Activated T-helper 1 cell treated with anti-CD3 and anti-CD28 coated beads, Interleukin-12 subunit alpha, Interleukin-12 subunit beta, Interleukin-2, Interleukin-4 antibody, amounts not matched to agents 30 ng/mL and 10 ng/mL and 1 ng/mL, durations not matched to agents 14 hours and 24 hours and 36 hours (primary cell): ENCODE measurements at regions not wholly inside any gene's neighbourhood (a gene's known extent, or its start where the extent isn't known, plus 50 kb on each side); places are given as distances from the start of the nearest gene placed in this dataset.
"Not testable (repeated sequence)": the region's sequence is repeated elsewhere in the genome, so short reads cannot be mapped to it uniquely, and the experiment has no call there.

Experiments
- DNase-seq: peaks from one replicate; pipeline ENCODE4 v3.0.0; 2021; ENCODE audit warnings: low spot score
- H3K27ac Mint-ChIP-seq: one replicate; pipeline ENCODE4 v1.8.0; 2021; ENCODE audit warnings: mild to moderate bottlenecking, mixed read lengths
- H3K27me3 Mint-ChIP-seq: one replicate; pipeline ENCODE4 v1.8.0; 2022; ENCODE audit warnings: mild to moderate bottlenecking, moderate library complexity, mixed read lengths; ENCODE audit not compliant: insufficient read depth
- H3K36me3 Mint-ChIP-seq: one replicate; pipeline ENCODE4 v1.8.0; 2021; ENCODE audit warnings: low read depth, mixed read lengths
- H3K4me1 Mint-ChIP-seq: one replicate; pipeline ENCODE4 v1.8.0; 2021; ENCODE audit warnings: low read depth, mixed read lengths
- H3K4me3 Mint-ChIP-seq: one replicate; pipeline ENCODE4 v1.8.0; 2021; ENCODE audit warnings: mild to moderate bottlenecking, moderate library complexity, mixed read lengths
- H3K9me3 Mint-ChIP-seq: one replicate; pipeline ENCODE4 v1.8.0; 2021; ENCODE audit warnings: mixed read lengths
- intact Hi-C: fragments of 100-400 bp; cut with micrococcal nuclease; formaldehyde crosslinking; loops from one replicate; pipeline ENCODE4 v1.15.1; 2024

DNA sequence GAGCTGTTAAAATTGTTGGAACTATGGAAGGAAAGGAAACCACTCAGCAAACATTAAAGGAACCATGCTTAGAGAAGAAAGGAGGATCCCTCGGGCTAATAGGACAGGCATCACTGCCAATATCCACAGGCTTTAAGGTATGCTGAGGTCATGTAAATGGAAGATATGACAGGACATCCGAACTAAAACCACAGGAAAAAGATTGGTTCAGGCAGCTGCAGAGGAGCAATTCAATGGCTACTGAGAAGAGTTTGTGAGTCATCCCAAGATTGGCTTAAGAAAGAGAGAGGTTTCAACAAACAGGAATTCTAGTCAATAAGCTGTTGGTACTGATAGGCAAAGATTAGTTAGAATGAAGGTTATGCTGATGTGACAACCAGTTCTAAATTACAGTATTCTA lies 106.4 kb upstream of the FAM241A start:
- Mint-ChIP-seq H3K4me3 (no peak overlapping the region), H3K9me3 (no peaks in the 10 kb centered on the region), H3K4me1 (no peaks in the 10 kb centered on the region), H3K27me3 (peaks cover 4% of the 10 kb centered on the region), H3K36me3 (no peaks in the 10 kb centered on the region), H3K27ac (no peak overlapping the region)
- no peak for DNase-seq
- intact Hi-C loops = loop anchor here (10.0 kb wide), 1 partner anchor 184 kb away; no protein-coding TSS in a partner anchor

DNA sequence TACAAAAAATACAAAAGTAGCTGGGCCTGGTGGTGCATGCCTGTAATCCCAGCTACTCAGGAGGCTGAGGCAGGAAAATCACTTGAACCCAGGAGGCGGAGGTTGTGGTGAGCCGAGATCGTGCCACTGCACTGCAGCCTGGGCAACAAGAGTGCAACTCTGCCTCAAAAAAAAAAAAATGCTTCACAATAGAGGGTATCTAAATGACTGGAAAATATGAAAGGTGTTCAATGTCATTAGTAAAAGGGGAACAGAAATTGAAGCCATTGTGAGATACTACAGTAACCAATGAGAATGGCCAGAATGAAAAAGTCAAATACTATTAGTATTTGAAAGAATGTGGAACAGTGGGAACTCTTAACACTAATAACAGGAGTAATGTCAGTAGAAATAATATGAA lies 96.1 kb upstream of the FAM241A start:
- H3K4me3 Mint-ChIP-seq, intact Hi-C loops, H3K27ac Mint-ChIP-seq, H3K4me1 Mint-ChIP-seq, H3K9me3 Mint-ChIP-seq, DNase-seq, H3K36me3 Mint-ChIP-seq: not testable (repeated sequence)
- H3K27me3 Mint-ChIP-seq = peaks cover 15% of the 10 kb centered on the region

DNA sequence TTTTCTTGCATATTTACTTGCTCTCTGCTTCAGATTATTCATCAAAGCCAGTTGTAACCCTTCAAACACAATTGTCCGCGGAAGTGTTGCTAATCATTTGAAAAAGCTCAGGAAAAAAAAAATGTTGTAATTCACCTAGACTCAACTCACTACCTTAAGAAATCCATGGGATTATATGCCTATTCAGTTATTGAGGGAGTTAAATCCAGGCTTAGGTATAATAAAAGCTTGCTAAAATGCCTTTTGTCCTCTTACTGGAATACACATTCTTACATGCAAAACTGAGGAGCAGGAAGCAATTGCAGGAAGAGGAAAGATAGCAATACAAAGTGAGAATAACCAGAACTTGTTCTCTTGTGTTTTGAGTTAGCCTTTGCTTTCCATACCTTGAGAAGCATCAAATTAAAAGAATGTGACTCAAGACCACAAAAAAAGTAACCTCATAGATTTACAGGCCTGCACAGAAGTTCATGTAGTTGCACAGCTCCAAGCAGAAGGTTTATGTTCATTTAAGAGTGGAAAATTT lies 91.4 kb upstream of the FAM241A start:
- no peak for DNase-seq
- no peaks in the 10 kb centered on the region for H3K9me3 Mint-ChIP-seq
- intact Hi-C loops = no loop called here
- H3K27ac Mint-ChIP-seq = no peak overlapping the region
- peaks cover 12% of the 10 kb centered on the region for H3K27me3 Mint-ChIP-seq
- H3K36me3 Mint-ChIP-seq = no peaks in the 10 kb centered on the region
- no peak overlapping the region for H3K4me3 Mint-ChIP-seq
- no peaks in the 10 kb centered on the region for H3K4me1 Mint-ChIP-seq

DNA sequence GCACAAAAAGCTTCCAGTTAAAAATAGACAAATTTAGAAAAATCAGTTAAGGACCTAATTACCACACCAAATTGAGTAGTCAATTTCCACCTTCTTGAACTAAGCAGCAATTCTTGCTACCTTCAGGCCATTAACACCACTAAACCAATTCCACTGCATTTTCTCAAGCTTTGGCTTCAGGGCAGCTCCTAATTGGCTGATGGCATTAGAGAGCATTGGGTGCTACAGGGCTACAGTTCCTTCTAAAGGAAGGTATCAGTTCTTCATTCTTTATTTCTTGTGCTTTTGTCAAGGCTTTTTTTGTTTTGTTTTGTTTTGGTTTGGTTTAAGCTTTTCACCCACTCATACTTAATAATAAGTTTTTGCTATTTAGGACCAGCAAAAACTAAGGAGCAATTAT lies 90.2 kb upstream of the FAM241A start:
- H3K9me3 Mint-ChIP-seq = no peaks in the 10 kb centered on the region
- H3K4me1 Mint-ChIP-seq = no peaks in the 10 kb centered on the region
- H3K36me3 Mint-ChIP-seq = no peaks in the 10 kb centered on the region
- no peak overlapping the region for H3K4me3 Mint-ChIP-seq
- peaks cover 13% of the 10 kb centered on the region for H3K27me3 Mint-ChIP-seq
- no peak for DNase-seq
- H3K27ac Mint-ChIP-seq = no peak overlapping the region
- intact Hi-C loops = no loop called here

- H3K4me1 Mint-ChIP-seq = no peaks in the 10 kb centered on the region
- H3K4me3 Mint-ChIP-seq = no peak overlapping the region
- peaks cover 20% of the 10 kb centered on the region for H3K27me3 Mint-ChIP-seq
- no peak for DNase-seq
- no peaks in the 10 kb centered on the region for H3K9me3 Mint-ChIP-seq
- no peak overlapping the region for H3K27ac Mint-ChIP-seq
- intact Hi-C loops = no loop called here
- H3K36me3 Mint-ChIP-seq = no peaks in the 10 kb centered on the region
Measured at GRCh38 chr4:112057470-112057869, 87.8 kb upstream of the FAM241A start.

DNA sequence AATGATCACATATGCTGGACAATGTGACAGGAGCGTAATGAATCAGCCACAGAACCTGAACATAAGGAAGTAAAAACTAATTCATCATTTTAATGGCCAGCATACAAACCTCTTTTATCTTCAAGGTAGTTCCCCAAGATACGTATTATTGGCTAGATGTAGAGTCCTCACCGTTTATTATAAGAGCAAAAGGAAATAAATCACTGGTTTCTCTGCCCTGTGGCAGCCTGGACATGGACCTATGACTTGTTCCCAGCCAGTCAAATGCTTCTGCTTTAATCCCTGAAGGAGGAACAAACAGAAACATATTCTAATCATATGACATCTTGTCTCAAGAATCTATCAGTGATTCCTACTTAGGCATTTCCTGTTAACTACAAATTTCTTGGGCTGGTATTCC lies 86.8 kb upstream of the FAM241A start:
- intact Hi-C loops = no loop called here
- H3K9me3 Mint-ChIP-seq = no peaks in the 10 kb centered on the region

DNA sequence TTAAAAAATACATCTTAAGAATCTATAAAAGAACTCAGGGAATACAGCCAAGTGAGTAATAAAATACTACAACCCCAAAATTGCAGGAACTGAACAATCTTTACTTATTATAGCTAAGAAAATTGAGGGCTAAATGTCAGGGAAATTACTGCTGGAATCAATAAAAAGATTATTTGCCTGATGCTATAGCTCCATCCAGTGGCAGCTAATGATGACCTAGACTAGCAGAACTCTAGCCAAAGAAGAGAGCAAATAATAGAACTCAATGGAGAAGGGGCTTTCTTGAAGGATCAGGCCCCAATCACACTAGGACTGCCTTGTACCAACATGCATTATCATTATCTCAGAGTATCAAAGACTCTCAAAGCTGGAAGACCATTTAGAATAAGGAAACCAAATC lies 85.0 kb upstream of the FAM241A start:
- Mint-ChIP-seq H3K27me3 (peaks cover 20% of the 10 kb centered on the region), H3K36me3 (no peaks in the 10 kb centered on the region), H3K4me3 (no peak overlapping the region), H3K4me1 (no peaks in the 10 kb centered on the region), H3K9me3 (no peaks in the 10 kb centered on the region), H3K27ac (no peak overlapping the region)
- no peak for DNase-seq
- intact Hi-C loops = no loop called here

More for the DNA sequence above, 86.8 kb upstream of the FAM241A start:
- no peak for DNase-seq
- no peaks in the 10 kb centered on the region for H3K4me1 Mint-ChIP-seq
- no peak overlapping the region for H3K4me3 Mint-ChIP-seq
- H3K36me3 Mint-ChIP-seq = no peaks in the 10 kb centered on the region
- no peak overlapping the region for H3K27ac Mint-ChIP-seq
- H3K27me3 Mint-ChIP-seq = peaks cover 15% of the 10 kb centered on the region

GRCh38 chr4:112061207-112061817 lies 83.9 kb upstream of the FAM241A start:
- intact Hi-C loops = no loop called here

GRCh38 chr4:112063260-112063659 lies 82.0 kb upstream of the FAM241A start:
- Mint-ChIP-seq H3K36me3 (no peaks in the 10 kb centered on the region), H3K27ac (no peak overlapping the region), H3K4me3 (no peak overlapping the region), H3K9me3 (no peaks in the 10 kb centered on the region), H3K27me3 (peaks cover 22% of the 10 kb centered on the region), H3K4me1 (no peaks in the 10 kb centered on the region)
- intact Hi-C loops = no loop called here
- no peak for DNase-seq

More at GRCh38 chr4:112061207-112061817, 83.9 kb upstream of the FAM241A start:
- no peak overlapping the region for H3K27ac Mint-ChIP-seq
- H3K4me1 Mint-ChIP-seq = no peaks in the 10 kb centered on the region
- no peak for DNase-seq
- H3K27me3 Mint-ChIP-seq = peaks cover 20% of the 10 kb centered on the region
- no peaks in the 10 kb centered on the region for H3K9me3 Mint-ChIP-seq
- H3K4me3 Mint-ChIP-seq = no peak overlapping the region
- H3K36me3 Mint-ChIP-seq = no peaks in the 10 kb centered on the region

DNA sequence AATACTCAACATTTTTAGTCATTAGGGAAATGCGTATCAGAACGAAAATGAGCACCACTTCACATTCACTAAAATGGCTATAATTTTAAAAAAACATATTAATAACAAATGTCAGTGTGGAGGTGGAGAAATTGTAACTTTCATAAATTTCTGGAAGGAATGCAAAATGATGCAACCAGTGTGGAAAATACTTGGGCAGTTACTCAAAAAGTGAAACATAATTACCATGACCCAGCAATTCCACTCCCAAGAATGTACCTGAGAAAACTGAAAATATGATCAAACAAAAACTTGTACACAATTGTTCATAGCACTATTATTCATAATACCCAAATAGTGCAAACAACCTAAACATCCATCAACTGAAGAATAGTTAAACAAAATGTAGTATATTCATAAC lies 76.1 kb upstream of the FAM241A start:
- peaks cover 5% of the 10 kb centered on the region for H3K9me3 Mint-ChIP-seq
- no peak for DNase-seq
- no peaks in the 10 kb centered on the region for H3K36me3 Mint-ChIP-seq
- H3K27me3 Mint-ChIP-seq = peaks cover 25% of the 10 kb centered on the region
- no peak overlapping the region for H3K4me3 Mint-ChIP-seq
- H3K4me1 Mint-ChIP-seq = no peaks in the 10 kb centered on the region
- intact Hi-C loops = no loop called here
- no peak overlapping the region for H3K27ac Mint-ChIP-seq

DNA sequence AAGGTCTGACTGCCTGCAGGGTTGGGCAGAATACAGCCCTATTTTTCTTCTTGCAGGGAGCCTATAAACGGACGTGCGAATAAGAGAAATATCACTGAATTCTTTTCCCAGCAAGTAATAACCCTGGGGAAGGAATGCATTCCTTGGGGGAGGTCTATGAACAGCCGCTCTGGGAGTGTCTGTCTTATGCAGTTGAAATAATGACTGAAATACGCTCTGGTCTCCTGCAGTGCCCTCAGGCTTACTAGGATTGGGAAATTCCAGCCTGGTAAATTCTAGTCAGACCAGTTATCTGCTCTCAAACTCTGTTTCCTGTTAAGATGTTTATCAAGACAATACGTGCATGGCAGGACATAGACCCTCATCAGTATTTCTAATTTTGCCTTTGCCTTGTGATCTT lies 72.1 kb upstream of the FAM241A start:
- intact Hi-C loops = no loop called here
- peaks cover 5% of the 10 kb centered on the region for H3K9me3 Mint-ChIP-seq
- no peak overlapping the region for H3K27ac Mint-ChIP-seq
- no peak overlapping the region for H3K4me3 Mint-ChIP-seq
- H3K4me1 Mint-ChIP-seq = no peaks in the 10 kb centered on the region
- H3K36me3 Mint-ChIP-seq = no peaks in the 10 kb centered on the region
- peaks cover 18% of the 10 kb centered on the region for H3K27me3 Mint-ChIP-seq
- no peak for DNase-seq

DNA sequence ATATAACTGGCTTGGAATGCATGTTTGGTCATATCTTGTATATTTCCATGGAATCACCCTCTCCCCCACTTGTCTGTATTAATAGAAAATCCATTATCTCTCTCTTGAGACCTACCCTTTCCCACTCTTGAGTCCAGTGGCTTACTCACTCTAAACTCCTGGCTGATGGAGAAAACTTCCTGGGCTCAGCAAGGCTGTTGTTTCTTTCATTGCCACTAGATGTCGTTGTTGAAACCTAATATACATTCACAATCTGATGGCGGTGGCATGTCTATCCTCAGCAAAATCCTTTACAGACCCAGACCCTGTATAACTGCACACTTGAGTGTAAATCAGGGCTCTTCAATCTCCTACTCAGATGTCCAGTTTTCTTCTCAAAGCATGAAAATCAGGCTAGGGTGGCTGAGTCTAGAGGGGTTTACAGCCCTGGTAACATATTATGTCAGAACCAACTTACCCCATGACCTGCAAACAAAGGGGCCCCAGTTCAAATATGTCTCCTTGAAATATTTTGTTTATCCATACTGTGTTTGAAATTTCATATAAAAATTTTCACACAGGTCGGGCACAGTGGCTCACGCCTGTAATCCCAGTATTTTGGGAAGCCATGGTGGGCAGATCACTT lies 70.0 kb upstream of the FAM241A start:
- intact Hi-C loops = loop anchor here (1.0 to 2.0 kb wide), 3 partner anchors 160 to 530 kb away; no protein-coding TSS in a partner anchor
- peaks cover 17% of the 10 kb centered on the region for H3K27me3 Mint-ChIP-seq
- H3K27ac Mint-ChIP-seq = no peak overlapping the region
- H3K4me3 Mint-ChIP-seq = no peak overlapping the region
- no peaks in the 10 kb centered on the region for H3K36me3 Mint-ChIP-seq
- H3K4me1 Mint-ChIP-seq = no peaks in the 10 kb centered on the region
- no peak for DNase-seq
- peaks cover 5% of the 10 kb centered on the region for H3K9me3 Mint-ChIP-seq

- intact Hi-C loops = loop anchor here (1.0 to 2.0 kb wide), 3 partner anchors 159 to 529 kb away; no protein-coding TSS in a partner anchor
- Mint-ChIP-seq H3K4me1 (no peaks in the 10 kb centered on the region), H3K27me3 (peaks cover 17% of the 10 kb centered on the region), H3K27ac (no peak overlapping the region), H3K4me3 (no peak overlapping the region), H3K9me3 (peaks cover 5% of the 10 kb centered on the region), H3K36me3 (no peaks in the 10 kb centered on the region)
- no peak for DNase-seq
Measured at GRCh38 chr4:112075906-112076305, 69.3 kb upstream of the FAM241A start.
